ENCODE measurements at regions not wholly inside any gene's neighbourhood (a gene's known extent, or its start where the extent isn't known, plus 50 kb on each side); places are given as distances from the start of the nearest gene placed in this dataset.
"Not testable (repeated sequence)": the region's sequence is repeated elsewhere in the genome, so short reads cannot be mapped to it uniquely, and the experiment has no call there.

DNA sequence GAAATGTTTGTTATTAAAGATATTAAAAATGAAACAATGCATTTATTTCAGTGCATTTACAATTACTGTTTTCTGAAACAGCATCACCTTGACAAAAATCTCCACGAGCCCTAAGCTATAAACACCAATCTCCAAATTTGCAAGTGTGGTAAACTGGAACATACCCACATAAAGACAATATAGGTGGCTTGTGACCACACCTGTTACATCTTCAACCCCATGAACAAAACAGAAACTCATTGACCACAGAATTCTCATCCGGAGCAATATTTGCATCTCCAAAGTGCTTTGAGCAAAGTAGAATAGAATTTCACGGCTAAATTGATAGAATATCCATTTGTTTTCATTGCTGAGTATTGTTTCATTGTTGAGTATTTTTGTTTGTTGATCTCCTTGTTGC, 375.2 kb upstream of the FLRT2 start:
- DNase-seq (ENCODE audit: low spot score) = no peak

DNA sequence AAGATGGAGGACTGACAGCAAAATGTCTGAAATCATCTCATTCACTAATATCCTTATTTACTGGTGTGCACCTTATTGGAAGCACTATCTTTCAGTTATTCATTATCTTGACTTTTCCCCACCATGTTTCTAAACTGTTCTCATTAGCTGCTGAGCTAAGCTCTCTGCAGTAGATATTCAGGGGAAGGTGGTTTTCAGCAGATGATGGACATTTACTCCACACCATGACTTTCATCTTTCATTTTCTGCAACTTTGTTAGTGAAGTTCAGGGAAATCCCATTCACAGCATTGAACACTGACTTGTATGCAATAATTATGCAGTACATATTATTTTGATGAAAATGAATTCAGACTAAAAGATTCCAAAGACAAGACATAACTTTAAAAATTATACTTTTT, 373.6 kb upstream of the FLRT2 start:
- no peak for DNase-seq (ENCODE audit: low spot score)

DNA sequence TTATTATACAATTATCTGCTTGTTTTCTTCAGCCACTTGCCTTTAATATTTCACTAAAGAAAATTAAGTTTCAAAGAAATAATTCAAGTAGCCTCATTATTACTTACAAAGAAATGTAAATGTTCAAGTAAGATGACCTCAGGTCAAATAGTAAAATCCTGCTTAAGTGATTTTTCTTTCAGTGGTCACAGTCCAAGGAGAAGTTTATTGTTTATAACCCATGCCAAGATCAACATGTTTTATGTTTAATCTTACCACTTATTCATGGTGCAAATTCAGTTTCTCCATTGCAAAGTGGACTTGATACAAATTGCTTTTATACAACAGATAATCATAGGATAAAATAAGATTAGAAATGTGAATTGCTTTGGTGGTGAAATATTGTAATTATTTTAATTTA, 370.2 kb upstream of the FLRT2 start:
- DNase-seq (ENCODE audit: low spot score) = no peak

DNA sequence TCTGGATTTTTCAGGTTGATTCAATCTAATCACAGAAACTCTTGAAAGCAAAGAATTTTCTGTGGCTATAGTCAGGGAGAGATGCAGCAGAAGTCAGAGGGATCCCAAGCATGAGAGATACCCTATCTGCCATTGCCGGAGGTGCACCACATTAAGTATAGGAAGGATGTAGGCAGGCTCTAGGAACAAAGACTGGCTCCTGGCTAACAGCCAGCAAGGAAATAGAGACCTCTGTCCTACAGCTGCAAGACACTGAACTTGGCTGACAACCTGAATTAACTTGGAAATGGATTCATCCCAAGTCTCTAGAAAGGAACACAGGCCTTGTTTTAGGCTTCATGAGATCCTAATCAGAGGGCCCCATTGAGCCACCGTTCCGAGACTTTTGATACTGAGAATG, 364.9 kb upstream of the FLRT2 start:
- no peak for DNase-seq (ENCODE audit: low spot score)

DNA sequence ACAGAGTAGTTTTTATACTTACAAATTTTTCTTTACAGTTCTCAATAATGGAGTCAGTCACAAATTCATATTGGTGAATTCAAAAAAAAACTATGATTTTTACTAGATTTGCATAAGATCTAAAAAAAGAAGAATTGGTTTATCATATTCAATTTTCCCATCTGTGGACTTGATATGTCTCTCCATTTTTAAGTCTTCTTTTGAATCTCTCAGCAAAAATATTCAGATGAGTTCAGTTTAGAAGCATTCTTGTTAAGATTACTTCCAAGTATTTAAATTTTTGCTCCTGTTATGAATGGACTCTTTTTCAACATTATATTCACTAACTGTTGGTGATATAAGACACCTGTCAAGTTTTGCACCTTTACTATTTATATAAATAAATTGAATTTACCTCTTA, 360.6 kb upstream of the FLRT2 start:
- no peak for DNase-seq (ENCODE audit: low spot score)

DNA sequence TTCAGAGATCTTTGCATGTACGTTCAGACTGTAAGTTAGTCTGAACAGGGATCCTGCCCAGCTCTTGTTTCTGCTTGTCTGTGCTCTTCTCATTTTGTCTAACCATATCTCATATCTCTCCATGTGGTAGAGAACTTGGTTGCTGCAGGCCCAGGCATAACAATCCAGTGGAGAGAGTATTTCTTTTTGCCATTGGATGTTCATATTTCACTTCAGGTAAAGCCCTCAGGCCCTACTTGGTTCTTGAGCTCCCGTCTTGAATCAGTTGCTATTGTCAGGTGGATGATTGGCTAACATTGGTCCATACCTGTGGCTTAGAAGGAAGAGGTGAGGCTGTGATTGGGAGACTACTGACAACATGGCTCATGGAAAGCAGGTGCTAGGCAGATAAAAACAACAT, 357.7 kb upstream of the FLRT2 start:
- no peak for DNase-seq (ENCODE audit: low spot score)

DNA sequence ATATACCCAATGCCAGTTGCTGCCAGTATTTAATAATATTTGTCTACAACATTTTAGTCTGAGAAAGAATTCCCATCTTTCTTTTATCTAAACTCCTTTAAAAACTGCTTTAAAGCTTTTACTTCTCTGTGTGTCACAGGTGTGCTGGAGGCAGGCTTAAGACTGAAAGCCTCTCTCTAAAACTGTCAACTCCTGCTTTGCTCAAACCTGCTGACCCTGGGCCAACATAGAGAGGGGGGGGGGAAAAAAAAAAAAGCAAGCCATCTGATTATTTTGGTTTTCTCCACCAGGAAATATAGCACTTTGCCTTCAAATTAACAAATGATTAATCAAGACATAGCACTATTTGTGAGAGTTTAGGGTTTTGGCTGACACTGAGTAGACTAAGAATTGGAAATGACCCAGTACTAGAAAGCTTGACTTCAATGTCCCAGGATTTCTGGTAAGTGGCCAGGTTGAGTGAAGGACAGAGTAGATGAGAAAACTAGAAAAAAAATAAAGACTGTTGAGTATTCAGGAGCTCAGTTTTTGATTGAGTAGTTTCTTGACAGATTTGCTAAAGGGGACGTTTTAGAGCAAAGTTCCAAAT, 357.0 kb upstream of the FLRT2 start:
- DNase-seq (ENCODE audit: low spot score) = no peak

DNA sequence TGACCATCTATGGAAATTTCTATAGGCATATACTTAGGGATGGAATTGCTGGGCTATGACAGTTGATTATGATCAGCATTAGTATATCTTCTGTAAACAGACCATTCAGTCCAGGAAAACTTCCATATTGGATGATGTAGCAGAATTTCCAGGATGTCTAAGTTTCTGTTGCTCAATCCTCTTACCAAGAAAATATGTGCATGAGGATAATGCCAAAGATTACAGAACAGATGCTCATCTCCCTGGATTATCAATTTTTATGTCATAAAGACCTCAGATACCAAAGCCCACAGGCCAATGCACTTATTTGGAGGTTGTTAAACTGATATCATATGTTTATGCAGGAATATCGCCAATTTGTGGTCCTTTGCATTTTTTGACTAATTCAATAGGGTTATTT, 354.4 kb upstream of the FLRT2 start:
- DNase-seq (ENCODE audit: low spot score) = no peak

DNA sequence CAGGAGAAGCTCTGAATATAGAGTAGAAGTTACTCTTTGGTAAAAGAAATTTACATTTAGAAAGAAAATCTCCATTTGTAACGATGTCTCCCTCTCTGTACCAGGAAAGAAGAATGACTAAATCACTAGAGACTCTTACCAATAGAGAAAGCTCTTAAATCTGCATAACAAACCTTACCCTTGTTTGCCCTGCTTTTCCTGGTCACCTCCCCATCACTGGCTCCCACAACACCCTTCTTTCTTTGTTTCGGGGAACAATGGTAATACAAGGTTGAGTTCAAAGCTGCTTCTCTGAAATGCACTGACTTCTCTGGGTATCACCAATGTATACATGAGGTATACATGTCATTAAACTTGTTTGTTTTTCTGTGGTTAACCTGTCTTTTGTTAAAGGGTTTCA, 351.1 kb upstream of the FLRT2 start:
- DNase-seq (ENCODE audit: low spot score) = no peak

DNA sequence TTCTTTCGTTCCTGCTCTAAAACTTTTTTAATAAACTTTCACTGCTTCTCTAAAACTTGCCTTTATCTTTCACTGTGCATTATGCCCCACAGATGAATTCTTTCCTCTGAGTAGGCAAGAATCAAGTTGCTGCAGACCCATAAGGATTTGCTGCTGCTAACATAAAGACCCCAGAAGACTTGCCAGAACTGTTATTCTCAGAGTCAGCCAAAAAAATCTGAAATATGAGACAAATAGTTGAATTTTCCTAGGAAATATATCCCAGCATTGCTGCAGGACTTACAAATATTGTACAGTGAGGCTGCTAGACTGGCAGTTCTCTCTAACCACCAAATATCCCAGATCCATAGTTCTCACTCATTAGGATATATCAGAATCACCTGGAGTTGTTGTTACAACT, 349.1 kb upstream of the FLRT2 start:
- no peak for DNase-seq (ENCODE audit: low spot score)

DNA sequence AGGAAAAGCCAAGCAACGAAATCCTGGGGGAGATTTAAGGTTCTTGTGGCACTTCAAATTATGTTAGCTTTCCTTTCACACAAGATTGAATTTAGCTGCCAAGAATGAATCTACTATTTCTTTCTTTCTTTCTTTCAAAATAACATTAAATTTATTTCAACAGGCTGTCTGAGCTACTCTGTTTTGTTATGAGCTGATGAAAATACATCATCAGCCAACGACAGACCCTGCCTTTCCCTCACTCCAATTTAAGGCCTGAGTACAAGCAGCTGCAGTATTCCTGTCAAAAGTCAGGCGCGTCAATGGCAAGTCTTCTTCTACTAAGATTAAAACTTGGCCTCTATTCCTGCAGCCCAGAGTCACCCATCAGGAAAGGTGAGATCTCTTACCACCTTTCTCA, 347.7 kb upstream of the FLRT2 start:
- no peak for DNase-seq (ENCODE audit: low spot score)

DNA sequence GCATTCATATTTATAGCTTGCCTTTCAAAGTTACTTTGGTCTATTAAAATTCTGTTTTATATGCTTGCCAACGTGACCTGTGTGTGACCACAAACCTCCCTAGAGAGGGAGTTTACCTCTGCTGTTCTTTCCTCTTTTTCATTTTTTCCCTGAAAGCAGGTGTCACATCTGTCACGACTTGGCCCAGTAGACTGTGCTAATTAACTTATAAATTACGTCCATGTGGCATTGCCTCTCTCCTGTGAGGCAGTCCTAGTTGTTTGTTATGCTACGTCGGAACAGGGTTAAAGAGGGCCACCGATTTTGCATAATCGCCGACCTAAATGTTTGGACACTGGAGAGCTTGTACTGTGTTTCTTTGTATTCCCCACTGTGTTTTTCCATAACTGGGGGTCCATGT, 343.9 kb upstream of the FLRT2 start:
- no peak for DNase-seq (ENCODE audit: low spot score)

DNA sequence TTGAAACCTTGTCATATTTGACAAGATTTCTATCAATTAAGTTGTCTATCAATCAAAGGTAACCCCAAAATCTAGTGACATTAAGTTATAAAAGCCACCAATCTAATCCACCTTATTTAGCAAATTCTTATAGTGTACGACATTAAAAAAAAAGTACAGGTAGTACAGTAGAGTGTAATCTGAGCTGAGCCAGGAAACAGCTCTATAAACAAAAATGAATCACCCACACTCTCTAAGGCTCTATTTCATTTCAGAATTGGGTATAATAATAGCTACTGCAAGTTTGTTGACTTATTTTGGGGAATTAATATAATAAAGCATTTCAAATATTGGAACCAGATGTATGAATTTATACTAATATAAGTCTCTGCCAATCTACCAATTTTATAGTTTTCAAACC, 342.4 kb upstream of the FLRT2 start:
- DNase-seq (ENCODE audit: low spot score) = no peak

DNA sequence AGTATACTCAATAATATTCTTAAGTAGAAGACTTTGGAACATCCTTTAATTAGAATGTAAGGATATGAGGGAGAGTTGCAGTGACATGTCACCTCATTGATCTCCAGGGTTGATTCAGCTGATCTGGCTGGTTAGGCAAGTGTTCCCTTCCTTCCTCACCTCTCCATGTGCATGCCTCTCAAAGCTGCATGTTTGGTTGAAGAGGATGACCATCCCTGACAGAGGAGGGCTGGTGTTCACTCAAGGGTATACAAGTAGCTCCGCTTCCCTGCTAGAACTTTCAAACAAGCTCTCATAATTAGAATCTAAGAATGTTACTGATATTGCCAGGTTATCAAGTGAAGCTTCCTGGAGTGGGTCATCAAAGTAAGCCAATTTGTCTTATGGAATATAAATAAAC, 341.1 kb upstream of the FLRT2 start:
- no peak for DNase-seq (ENCODE audit: low spot score)

DNA sequence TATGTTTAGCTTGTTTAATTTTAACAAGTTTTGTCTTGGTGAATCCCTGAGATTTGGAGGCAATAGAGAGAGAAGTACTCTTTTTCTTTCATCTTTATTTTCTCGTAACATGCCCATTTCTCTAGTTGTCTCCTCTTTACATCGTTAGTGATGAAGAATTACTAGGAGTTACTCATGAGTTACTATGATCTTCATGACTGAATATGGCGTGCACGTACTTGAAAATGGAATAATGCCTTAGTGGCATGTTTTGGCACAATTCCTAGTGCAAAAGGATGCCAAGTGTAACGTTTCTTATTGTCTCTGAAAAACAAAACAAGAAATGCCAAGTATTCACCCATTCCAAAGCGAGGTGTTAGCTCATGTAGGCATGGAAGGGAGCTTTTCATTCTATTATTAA, 340.7 kb upstream of the FLRT2 start:
- DNase-seq (ENCODE audit: low spot score) = not testable (repeated sequence)

DNA sequence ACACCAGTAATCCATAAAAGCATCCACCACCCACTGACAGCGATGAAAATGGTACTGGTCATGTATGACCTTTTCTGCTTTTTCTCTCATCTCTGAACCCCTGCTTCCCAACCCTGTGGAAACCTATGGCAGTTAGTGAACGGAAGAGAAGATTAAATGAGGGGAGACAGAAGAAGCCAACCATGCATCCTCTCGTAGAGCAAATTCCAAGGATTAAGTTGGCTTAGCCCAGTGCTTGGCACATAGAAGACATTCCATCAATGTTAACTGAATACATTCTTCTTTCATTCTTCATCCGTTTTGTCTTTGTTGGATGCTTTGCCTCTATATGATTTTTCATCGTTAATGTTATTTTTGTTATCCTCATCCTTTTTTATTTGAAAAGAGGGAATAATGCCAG, 339.7 kb upstream of the FLRT2 start:
- DNase-seq (ENCODE audit: low spot score) = no peak

DNA sequence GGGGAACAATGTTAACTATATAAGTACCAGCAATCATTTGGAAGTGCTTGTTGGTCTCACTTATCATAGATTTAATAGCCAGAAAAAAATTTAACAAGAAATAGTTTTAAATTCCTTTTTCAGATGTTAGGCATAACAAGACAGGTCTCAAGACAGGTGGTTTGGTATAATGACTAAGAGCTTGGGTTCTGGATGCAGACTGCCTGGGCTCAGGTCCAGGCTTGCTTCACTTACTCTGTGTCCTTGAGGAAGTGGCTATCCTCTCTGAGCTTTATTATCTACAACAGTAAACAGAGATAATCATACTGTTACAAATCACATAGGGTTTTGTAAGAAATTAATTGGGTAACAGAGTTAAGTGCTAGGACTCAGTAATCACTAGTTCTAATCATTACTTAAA, 338.0 kb upstream of the FLRT2 start:
- no peak for DNase-seq (ENCODE audit: low spot score)

DNA sequence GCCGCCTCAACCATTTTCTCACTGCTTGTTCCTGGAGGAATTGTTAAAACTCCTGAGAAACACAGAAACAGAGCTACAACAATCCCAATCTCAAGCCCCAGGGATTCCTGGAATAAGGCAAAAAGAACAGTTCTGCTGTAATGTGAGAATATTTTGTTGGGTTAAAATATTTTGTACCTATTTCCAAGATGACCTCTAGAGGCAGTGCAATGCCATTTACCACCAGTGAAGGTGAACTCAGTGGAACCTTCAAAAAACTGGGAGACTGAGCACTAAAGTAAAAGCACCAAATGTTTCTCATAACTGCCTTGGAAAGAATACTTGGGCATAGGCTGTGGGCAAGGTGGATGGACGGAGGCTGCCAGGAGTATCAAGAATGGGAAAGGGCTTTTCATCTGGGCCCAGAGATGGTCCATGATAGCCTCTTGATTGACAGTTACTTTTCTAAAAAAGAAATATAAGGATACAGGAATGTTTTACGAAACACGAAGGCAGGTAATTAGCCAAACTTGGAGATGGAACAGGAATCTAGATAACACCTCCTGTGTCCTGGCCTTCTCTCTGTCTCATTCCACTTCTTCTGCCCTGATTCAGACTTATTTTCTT, 334.0 kb upstream of the FLRT2 start:
- DNase-seq (ENCODE audit: low spot score) = no peak

DNA sequence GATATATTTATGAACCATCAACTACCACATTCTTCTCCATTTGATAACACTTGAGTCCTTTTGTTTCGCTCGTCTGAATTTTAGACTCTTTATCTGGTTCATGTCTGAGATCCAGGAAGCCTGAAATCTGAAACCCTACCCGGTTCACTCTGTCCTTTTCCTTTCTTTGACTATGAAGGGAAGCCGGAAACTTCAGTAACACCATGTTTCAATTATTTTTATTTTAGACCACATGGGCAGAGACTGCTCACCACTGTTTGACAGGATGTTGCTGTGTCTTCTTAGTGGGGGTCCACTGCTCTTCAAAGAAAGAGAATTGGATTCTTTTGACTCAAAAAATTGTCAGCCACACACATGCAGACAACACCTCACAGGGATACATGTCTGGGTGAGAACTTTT, 331.9 kb upstream of the FLRT2 start:
- no peak for DNase-seq (ENCODE audit: low spot score)

DNA sequence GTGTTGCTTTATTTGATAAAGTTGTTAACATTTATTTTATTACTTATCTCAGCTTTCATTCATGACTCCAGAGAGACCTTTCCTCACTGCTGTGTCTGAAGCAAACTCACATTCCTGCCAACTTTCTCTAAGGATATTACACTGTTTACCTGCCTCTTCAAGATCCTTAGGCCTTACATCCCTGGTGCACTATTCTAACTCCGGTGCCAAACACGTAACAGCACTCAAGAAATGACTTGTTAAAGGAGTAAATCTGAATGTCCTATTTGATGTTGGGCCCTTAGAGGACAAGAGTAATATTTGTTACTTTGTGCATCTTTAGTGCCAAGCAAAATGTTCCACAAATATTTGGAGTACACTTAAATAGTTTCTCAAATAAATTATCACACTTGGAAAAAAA, 324.1 kb upstream of the FLRT2 start:
- no peak for DNase-seq (ENCODE audit: low spot score)

DNA sequence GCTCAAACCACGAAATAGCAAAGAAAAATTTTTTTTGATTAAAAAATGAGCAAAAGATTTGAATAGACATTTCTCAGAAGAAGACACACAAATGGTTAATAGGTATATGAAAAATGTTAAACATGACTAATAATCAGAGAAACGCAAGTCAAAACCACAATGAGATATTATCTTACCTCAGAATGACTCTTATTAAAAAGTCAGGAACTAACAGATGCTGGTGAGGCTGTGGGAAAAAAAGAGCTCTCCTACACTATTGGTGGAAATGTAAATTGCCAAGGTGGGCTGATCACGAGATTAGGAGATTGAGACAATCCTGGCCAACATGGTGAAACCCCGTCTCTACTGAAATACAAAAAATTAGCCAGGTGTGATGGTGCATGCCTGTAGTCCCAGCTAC, 315.5 kb upstream of the FLRT2 start:
- DNase-seq (ENCODE audit: low spot score) = no peak

DNA sequence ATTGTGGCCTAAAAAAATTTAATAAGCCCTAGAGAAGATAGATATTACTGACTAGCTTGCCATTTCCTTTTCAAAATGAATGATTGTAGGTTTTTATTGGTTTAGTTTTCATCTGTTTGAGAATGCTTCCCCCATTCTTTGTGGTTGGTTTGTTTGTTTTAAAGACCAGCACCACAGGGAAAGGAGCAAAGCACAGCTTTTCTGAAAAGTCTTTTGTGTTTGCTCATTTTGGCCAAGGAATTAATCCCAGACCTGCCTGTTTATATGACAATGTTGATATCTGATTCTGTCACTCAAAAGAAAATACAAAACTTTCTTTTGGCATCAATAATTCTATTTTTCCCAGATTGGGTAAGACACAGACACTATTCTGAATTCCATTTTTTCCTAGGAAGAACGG, 312.5 kb upstream of the FLRT2 start:
- DNase-seq (ENCODE audit: low spot score) = no peak

DNA sequence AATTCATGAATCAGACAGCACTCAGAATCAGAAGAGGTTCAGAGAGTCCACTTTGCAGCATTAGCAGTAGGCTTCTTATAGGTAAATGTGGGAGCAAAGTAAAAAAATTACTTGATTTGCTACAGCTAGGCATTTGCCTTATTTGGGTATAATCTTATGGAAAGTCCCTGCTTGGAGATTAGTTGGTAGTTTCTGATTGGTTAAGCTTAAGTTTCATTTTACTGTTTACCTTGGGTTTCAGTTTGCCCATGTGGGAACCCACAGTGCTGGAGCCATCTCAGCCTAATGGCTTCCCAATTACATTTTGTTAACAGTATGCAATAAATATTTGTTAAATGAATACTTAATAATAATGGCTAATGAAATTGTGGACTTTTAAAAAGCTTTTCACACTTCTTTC, 311.0 kb upstream of the FLRT2 start:
- DNase-seq (ENCODE audit: low spot score) = no peak

DNA sequence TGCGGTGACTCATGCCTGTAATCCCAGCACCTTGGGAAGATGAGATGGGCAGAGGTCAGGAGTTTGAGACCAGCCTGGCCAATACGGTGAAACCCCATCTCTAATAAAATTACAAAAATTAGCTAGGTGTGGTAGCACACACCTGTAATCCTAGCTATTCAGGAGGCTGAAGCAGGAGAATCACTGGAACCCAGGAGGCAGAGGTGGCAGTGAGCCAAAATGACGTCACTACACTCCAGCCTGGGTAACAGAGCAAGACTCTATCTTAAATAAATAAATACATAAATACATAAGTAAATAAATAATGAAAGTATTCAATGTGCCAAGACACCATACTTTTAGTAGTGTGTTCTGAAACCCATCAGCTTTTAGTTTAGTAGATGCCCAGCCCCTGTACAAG, 308.1 kb upstream of the FLRT2 start:
- no peak for DNase-seq (ENCODE audit: low spot score)

DNA sequence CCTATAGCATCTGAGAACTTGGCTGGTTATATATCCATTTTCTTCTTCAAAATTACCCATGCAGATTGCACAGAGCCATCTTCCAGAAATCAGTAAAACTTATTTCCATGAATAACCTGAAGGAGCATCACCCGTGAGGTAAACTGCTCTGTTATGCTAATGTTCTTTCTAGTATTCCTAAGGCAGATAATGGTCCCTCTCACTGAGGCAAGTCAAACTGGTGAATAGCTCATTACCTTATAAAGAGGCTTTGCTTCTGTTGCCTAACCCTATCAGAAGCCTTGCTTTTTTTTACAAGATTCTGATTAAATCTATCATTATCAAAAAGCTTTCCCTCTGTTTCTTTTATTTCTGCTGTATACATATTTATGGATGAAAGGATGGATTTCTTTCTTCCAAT, 307.6 kb upstream of the FLRT2 start:
- DNase-seq (ENCODE audit: low spot score) = no peak

Measured in CD4-positive, alpha-beta T cell treated with Interleukin-6 at 100 ng/mL for 8 hours (primary cell).